ENCODE measurements at regions not wholly inside any gene's neighbourhood (a gene's known extent, or its start where the extent isn't known, plus 50 kb on each side); places are given as distances from the start of the nearest gene placed in this dataset.
A peak's percentile ranks its signal among the peaks of the same experiment; 100 is the strongest.

DNA sequence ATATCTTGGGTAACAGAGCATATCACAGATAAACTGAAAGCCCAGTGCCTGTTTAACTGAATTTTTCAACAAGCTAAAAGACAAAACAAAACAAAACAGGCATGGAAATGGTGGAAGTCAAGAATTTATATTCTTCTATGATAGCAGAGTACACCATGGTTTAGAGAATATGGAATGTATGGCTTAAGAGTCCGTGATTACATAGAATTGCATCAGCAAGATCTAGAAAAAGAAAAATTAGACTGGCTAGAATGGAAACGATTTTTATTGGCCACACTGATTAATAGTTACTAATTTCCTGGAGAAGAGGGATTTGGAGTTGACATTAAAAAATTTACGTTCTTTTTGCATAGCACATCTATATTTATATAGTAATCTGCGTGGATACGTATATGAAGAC is 435.2 kb upstream of the DPPA4 start:
- no peak overlapping the region for H3K4me3 ChIP-seq (ENCODE audit: control insufficient read depth, low read depth, low read length)
- DNase-seq (ENCODE audit: low read depth), result no peak
- TF ChIP-seq, protein P1, sequence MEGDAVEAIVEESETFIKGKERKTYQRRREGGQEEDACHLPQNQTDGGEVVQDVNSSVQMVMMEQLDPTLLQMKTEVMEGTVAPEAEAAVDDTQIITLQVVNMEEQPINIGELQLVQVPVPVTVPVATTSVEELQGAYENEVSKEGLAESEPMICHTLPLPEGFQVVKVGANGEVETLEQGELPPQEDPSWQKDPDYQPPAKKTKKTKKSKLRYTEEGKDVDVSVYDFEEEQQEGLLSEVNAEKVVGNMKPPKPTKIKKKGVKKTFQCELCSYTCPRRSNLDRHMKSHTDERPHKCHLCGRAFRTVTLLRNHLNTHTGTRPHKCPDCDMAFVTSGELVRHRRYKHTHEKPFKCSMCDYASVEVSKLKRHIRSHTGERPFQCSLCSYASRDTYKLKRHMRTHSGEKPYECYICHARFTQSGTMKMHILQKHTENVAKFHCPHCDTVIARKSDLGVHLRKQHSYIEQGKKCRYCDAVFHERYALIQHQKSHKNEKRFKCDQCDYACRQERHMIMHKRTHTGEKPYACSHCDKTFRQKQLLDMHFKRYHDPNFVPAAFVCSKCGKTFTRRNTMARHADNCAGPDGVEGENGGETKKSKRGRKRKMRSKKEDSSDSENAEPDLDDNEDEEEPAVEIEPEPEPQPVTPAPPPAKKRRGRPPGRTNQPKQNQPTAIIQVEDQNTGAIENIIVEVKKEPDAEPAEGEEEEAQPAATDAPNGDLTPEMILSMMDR (conservative IDR thresholded peaks at IDR 0.05; ENCODE audit: control insufficient read depth, insufficient read depth, low read depth, low read length), result no peak

DNA sequence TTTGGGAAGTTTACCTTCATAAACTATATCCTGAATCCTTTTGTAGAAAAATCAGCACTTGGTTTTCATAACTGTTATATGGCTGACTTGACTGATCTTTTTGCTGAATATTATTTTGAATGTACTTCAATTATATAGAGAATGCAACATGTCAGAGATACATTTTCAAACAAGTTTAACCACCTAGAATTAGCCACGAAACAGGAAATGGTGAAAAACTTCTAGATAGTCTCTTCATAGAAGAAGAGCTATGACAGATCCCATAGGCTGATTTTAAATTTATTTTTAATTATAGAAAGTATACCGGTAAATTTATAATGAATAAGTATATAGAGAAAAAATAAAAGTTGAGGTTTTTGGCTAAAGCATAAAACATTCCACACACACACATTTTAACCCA is 436.8 kb upstream of the DPPA4 start:
- TF ChIP-seq, protein P1 (conservative IDR thresholded peaks at IDR 0.05; ENCODE audit: control insufficient read depth, insufficient read depth, low read depth, low read length), result no peak
- DNase-seq (ENCODE audit: low read depth), result no peak
- H3K4me3 ChIP-seq (ENCODE audit: control insufficient read depth, low read depth, low read length), result no peak overlapping the region

DNA sequence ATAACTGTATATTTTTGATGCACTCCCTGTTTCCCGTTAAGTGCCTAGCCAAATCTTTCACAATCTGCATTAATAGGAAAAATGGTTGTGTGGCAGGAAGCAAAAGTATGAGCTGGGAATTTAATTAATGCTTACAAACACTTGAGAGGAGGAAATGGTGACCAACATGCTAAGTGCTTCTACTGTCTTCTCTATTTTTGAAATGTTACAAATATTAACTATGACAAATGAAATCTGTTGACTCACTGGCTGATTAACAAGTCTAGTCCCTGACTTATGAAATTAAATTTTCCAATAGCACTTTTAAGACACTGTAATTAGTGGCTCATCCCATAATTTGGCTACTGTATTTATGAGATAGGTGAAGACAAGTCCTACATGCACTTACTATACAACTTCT is 446.9 kb upstream of the DPPA4 start:
- TF ChIP-seq, protein P1 (conservative IDR thresholded peaks at IDR 0.05; ENCODE audit: control insufficient read depth, insufficient read depth, low read depth, low read length), result no peak
- no peak overlapping the region for H3K4me3 ChIP-seq (ENCODE audit: control insufficient read depth, low read depth, low read length)
- no peak for DNase-seq (ENCODE audit: low read depth)

DNA sequence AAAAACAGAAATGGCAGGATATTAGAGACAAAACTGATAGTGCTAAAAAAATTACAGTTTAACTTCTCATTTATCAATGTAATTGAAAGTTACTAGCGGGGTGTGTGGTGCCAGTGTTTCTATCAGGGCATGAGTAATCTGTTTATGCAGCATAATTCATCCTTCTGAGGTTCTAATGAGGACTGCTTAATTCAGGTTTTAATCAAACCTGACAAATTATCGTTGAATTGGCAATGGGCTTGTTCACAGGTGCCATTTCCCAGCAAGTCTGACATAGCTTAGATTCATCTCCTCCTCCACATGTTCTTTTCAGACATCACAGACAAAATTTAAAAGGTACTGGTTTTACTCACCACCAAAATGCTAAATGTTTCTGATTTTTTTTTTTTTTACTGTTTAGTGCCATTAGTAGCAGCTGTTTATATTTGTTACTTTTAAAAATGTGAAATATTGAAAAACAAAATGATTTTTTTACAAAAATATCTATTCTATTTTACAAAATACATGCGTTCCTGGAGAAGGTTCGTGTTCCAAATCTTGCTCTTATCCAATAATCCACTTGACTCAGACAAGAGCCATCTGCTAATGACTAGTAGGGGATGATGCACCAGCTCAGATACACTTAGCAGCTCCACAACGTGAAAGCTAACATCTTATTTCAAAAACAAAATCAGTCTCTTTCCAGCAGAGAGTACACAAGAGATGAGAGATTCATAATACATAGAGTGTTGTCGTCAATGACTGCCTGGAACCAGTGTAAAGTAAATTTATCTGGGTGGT is 447.7 kb upstream of the DPPA4 start:
- no peak for DNase-seq (ENCODE audit: low read depth)
- TF ChIP-seq, protein P1 (conservative IDR thresholded peaks at IDR 0.05; ENCODE audit: control insufficient read depth, insufficient read depth, low read depth, low read length), result no peak
- H3K4me3 ChIP-seq (ENCODE audit: control insufficient read depth, low read depth, low read length), result no peak overlapping the region

DNA sequence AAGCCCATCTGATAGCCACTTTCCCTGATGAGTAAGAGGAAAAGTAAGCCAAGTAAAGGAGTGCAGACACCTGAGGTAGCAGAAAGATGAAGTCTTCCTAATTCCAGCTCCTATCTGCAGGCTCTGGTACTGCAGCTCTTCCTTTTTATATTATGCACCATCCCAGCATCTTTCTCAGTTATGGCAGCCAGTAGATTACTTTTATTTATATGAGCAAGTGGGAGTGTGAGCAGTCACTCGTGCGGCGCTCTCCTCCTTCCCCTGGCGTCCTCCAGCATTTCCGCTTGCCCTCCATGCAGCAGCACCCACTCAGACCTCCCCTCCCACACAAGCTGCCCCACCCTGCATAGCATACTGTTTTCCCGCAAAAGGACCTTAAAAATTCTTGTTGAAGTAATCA is 465.9 kb upstream of the DPPA4 start:
- DNase-seq (ENCODE audit: low read depth), result no peak
- TF ChIP-seq, protein P1 (conservative IDR thresholded peaks at IDR 0.05; ENCODE audit: control insufficient read depth, insufficient read depth, low read depth, low read length), result peak; percentile 34
- H3K4me3 ChIP-seq (ENCODE audit: control insufficient read depth, low read depth, low read length), result no peak overlapping the region

DNA sequence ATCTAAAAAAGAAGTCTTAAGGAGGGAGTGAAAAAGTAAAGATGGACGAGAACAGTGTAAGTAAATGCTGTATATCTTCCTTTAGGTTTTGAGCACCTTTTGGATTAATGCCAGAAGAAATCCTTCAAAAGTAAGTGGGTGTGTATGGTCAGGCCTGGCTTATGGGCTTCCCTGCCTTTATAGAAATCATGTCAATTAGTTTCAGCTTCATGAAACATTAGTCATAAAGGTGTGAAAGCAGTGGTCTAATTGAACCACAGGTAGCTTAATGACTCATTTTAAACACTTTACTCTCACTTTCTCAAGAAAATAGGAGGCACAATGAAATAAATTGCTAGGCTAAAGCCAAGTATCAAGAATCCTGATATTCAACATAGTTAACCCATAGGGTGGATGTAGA is 467.4 kb upstream of the DPPA4 start:
- TF ChIP-seq, protein P1 (conservative IDR thresholded peaks at IDR 0.05; ENCODE audit: control insufficient read depth, insufficient read depth, low read depth, low read length), result no peak
- DNase-seq (ENCODE audit: low read depth), result no peak
- no peak overlapping the region for H3K4me3 ChIP-seq (ENCODE audit: control insufficient read depth, low read depth, low read length)
